HG02943 (cell line): ENCODE measurements at regions not wholly inside any gene's neighbourhood (a gene's known extent, or its start where the extent isn't known, plus 50 kb on each side); places are given as distances from the start of the nearest gene placed in this dataset.

Source experiments
- ATAC-seq: cut with Tn5 transposase; IDR thresholded peaks from one replicate; pipeline ENCODE4 v1.9.1; 2021; ENCODE audit warnings: mild to moderate bottlenecking, low read depth, moderate library complexity; ENCODE audit not compliant: unreplicated experiment

DNA sequence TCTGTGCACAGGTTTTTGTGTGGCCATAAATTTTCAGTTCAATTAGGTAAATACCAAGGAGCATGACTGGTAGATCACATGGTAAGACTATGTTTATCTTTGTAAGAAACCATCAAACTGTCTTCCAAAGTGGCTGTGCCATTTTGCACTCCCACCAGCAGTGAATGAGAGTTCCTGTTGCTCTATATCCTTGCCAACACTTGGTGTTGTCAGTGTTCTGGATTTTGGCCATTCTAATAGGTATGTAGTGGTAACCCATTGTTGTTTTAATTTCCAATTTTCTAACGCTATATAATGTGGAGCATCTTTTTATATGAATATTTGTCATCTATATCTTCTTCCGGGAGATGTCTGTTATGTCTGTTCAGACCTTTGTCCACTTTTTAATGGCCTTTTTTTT, 51.7 kb upstream of the MED4 start:
- no peak for ATAC-seq

DNA sequence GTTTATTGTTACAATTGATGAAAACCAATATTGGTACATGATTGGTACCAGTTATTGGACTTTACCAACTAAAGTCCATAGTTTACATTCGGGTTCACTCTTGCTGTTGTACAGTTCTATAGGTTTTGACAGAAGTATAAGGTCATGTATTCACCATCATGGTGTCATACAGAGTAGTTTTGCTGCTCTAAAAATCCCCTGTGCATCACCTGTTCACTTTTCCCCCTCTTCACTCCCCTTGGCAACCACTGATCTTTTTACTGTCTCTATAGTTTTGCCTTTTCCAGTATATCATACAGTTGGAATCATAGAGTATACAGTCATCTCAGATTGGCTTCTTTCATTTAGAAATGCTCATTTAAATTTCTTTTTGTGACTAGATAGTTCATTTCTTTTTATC, 51.2 kb upstream of the MED4 start:
- ATAC-seq = no peak
